SK-N-SH (cell line): ENCODE measurements at regions not wholly inside any gene's neighbourhood (a gene's known extent, or its start where the extent isn't known, plus 50 kb on each side); places are given as distances from the start of the nearest gene placed in this dataset.

Source experiments
- CTCF ChIA-PET: fragments of 300-600, 350-600 bp; formaldehyde crosslinking; extraction: SDS; loops from one replicate; lab custom pipeline; 2021; lab: Yijun Ruan, JAX
- POLR2A ChIA-PET: fragments of 350-600 bp; sonication (Branson Sonifier 250); formaldehyde crosslinking; extraction: SDS; loops from one replicate; lab custom pipeline; 2020; ENCODE audit warnings: antibody characterized with exemption, inconsistent platforms; lab: Yijun Ruan, JAX
- DNase-seq: peaks from one replicate; pipeline ENCODE4 v3.0.0; 2012
- H2AFZ ChIP-seq: fragments of 200-600 bp; sonication (generic); 2 replicates; pipeline ENCODE4 v1.8.1; 2016; ENCODE audit warnings: antibody characterized with exemption, mild to moderate bottlenecking, low read depth
- H3F3A ChIP-seq: fragments of 200-600 bp; sonication (generic); replicated peaks from 2 replicates; pipeline ENCODE3; 2016; ENCODE audit warnings: antibody characterized with exemption, mild to moderate bottlenecking; ENCODE audit not compliant: insufficient read depth
- H3K27ac ChIP-seq, 2 experiments: fragments of 200-500 bp in 1 of 2; fragments of 200-600 bp in 1 of 2; sonication (Bioruptor generic) in 1 of 2; sonication (generic), shearing (Covaris generic) in 1 of 2; 2 replicates each; pipeline versions ENCODE4 v1.5.1 to v1.6.1; 2014 to 2016; ENCODE audit warnings: low read depth in 2 of 2, inconsistent platforms in 1 of 2, low read length in 1 of 2, mild to moderate bottlenecking in 1 of 2, mixed read lengths in 1 of 2
- H3K27me3 ChIP-seq: fragments of 200-600 bp; sonication (generic), shearing (Covaris generic); 2 replicates; pipeline ENCODE4 v1.6.1; 2016; ENCODE audit warnings: mixed run types; ENCODE audit not compliant: insufficient read depth
- H3K36me3 ChIP-seq, 2 experiments: fragments of 200-500 bp in 1 of 2; fragments of 200-600 bp in 1 of 2; sonication (Bioruptor generic) in 1 of 2; sonication (generic) in 1 of 2; replicated peaks in 1 of 2; 2 replicates each; pipeline versions ENCODE3 to v1.5.1; 2014 to 2016; ENCODE audit warnings: low read length in 1 of 2, mild to moderate bottlenecking in 1 of 2; ENCODE audit not compliant: insufficient read depth in 2 of 2, control insufficient read depth in 1 of 2
- H3K4me1 ChIP-seq, 2 experiments: fragments of 200-500 bp in 1 of 2; fragments of 200-600 bp in 1 of 2; sonication (Bioruptor generic) in 1 of 2; sonication (generic), shearing (Covaris generic) in 1 of 2; 2 replicates each; pipeline versions ENCODE4 v1.5.1 to v1.6.1; 2014 to 2016; ENCODE audit warnings: low read depth in 1 of 2, low read length in 1 of 2, mixed run types in 1 of 2; ENCODE audit not compliant: insufficient read depth in 2 of 2, control insufficient read depth in 1 of 2
- H3K4me2 ChIP-seq: fragments of 200-600 bp; sonication (generic), shearing (Covaris generic); 2 replicates; pipeline ENCODE4 v1.6.1; 2017; ENCODE audit warnings: mixed run types
- H3K4me3 ChIP-seq, 2 experiments: fragments of 200-500 bp in 1 of 2; fragments of 200-600 bp in 1 of 2; sonication (Bioruptor generic) in 1 of 2; sonication (generic), shearing (Covaris generic) in 1 of 2; 2 replicates each; pipeline versions ENCODE4 v1.5.1 to v1.8.1; 2014 to 2016; ENCODE audit warnings: low read depth in 2 of 2, inconsistent platforms in 1 of 2, low read length in 1 of 2, mild to moderate bottlenecking in 1 of 2, mixed read lengths in 1 of 2, moderate library complexity in 1 of 2
- H3K79me2 ChIP-seq: fragments of 200-600 bp; sonication (generic); 2 replicates; pipeline ENCODE4 v1.8.1; 2017; ENCODE audit warnings: mild to moderate bottlenecking; ENCODE audit not compliant: insufficient read depth
- H3K9ac ChIP-seq: fragments of 200-600 bp; sonication (generic); 2 replicates; pipeline ENCODE4 v1.6.1; 2017; ENCODE audit warnings: mixed run types
- H3K9me2 ChIP-seq: fragments of 200-600 bp; sonication (generic); 2 replicates; pipeline ENCODE4 v1.6.1; 2017; ENCODE audit warnings: mixed run types
- H3K9me3 ChIP-seq: fragments of 200-600 bp; sonication (generic); 2 replicates; pipeline ENCODE4 v1.6.1; 2017; ENCODE audit warnings: mixed run types, mild to moderate bottlenecking, moderate library complexity
- H4K20me1 ChIP-seq: fragments of 200-600 bp; sonication (generic); 2 replicates; pipeline ENCODE4 v1.6.1; 2017; ENCODE audit warnings: mild to moderate bottlenecking, mixed run types; ENCODE audit not compliant: insufficient read depth
- FOXM1 ChIP-seq: IDR thresholded peaks from 2 replicates; pipeline ENCODE4 v1.4.0; 2012; ENCODE audit warnings: low read depth, mild to moderate bottlenecking
- MXI1 ChIP-seq: IDR thresholded peaks from 2 replicates; pipeline ENCODE4 v1.6.1; 2012; ENCODE audit warnings: mild to moderate bottlenecking, low read depth, low read length, improper control_type of control experiment
- RCOR1 ChIP-seq: fragments of 150-350 bp; IDR thresholded peaks from 2 replicates; pipeline ENCODE4 v1.6.1; 2017; ENCODE audit warnings: antibody characterized with exemption, low read length
- SMC3 ChIP-seq: IDR thresholded peaks from 2 replicates; pipeline ENCODE4 v1.6.1; 2012; ENCODE audit warnings: low read depth, low read length, improper control_type of control experiment
- TCF12 ChIP-seq: IDR thresholded peaks from 2 replicates; pipeline ENCODE4 v1.4.0; 2012
- WGBS: methylation state at CpG from one replicate; pipeline ENCODE4 v1.1.6; 2017; ENCODE audit warnings: low lambda C conversion rate; 5-methylcytosine and 5-hydroxymethylcytosine counted together
- TF ChIP-seq, protein P1 (sequence below): fragments of 150-350 bp; IDR thresholded peaks from 2 replicates; pipeline ENCODE4 v1.6.1; 2016; ENCODE audit warnings: mild to moderate bottlenecking, low read depth, low read length
- TF ChIP-seq, protein P2 (sequence below): IDR thresholded peaks from 2 replicates; pipeline ENCODE4 v1.6.1; 2012; ENCODE audit warnings: mild to moderate bottlenecking, low read depth, low read length, moderate library complexity
- TF ChIP-seq, protein P3 (sequence below): IDR thresholded peaks from 2 replicates; pipeline ENCODE4 v1.4.0; 2012; ENCODE audit warnings: low read depth, borderline replicate concordance

DNA sequence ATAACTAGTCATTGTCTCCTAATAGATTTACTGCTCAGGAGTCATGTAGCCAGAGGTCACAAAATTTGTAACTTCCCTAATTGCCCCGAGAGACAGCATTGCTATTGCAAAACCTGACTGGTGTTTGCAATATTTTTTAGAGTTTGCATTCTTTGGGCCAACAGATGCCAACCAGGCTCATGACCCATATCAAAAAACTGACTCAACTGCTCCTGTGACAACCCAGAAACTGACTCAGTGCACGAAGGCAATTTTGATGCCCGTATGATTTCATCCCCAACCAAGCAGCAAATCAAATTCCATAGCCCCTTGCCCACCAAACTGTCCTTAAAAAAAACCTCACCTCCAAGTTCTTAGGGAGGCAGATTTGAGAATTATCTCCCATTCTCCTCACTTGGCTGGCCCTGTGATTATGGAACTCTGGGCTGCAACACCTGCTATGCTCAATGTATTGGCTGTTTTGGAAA, 951.3 kb downstream of the TSN start:
- DNase-seq: no peak
- Histone ChIP-seq H3K4me3 (no peak overlapping the region), H3K36me3 (no peaks in the 10 kb centered on the region), H3K9ac (no peak overlapping the region), H3K27ac (no peak overlapping the region), H4K20me1 (no peaks in the 10 kb centered on the region), H3K4me2 (no peak overlapping the region), H3K9me2 (no peaks in the 10 kb centered on the region), H3K9me3 (no peaks in the 10 kb centered on the region), H3K4me1 (no peaks in the 10 kb centered on the region), H3K27me3 (no peaks in the 10 kb centered on the region), H3K79me2 (no peaks in the 10 kb centered on the region), H3F3A (no peaks in the 10 kb centered on the region), H2AFZ (no peak overlapping the region)
- CTCF ChIA-PET: no interaction called here
- POLR2A ChIA-PET: no interaction called here
- WGBS: 14% methylated on average over 3 of the region's 3 CpGs
- TF ChIP-seq FOXM1: no peak
- no peak for TF ChIP-seq RCOR1

DNA sequence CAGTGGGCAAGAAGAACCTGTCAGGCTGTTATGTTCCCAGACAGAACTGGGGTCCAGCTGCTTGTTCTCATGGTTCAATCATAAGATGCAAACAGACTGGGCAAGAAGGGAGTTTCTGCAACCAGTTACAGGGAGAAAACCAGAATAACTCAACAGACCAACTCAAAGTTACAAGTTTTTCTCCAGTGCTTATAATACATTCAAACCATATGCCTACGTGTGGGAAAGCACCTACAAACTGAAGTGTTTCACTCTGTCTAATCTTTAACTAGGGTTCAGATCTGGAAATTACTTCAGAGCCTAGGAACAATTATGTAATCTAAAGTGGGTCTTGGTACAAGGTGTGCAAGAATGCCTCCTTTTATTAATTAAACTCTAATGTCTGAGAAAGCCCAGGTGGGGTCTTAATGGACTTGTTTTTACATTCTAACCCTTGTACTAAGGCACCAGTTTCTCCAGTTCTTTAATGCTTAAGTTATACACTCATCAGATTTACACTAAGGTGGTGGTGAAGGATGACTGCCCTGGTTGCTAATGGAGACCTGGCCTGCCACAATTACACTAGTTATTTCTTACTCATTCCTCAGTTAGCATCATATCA, 951.9 kb downstream of the TSN start:
- Histone ChIP-seq H2AFZ (no peak overlapping the region), H3K9me3 (no peaks in the 10 kb centered on the region), H4K20me1 (no peaks in the 10 kb centered on the region), H3F3A (no peaks in the 10 kb centered on the region), H3K9me2 (no peaks in the 10 kb centered on the region), H3K9ac (no peak overlapping the region), H3K79me2 (no peaks in the 10 kb centered on the region), H3K4me3 (no peak overlapping the region), H3K27me3 (no peaks in the 10 kb centered on the region), H3K36me3 (no peaks in the 10 kb centered on the region), H3K4me1 (no peaks in the 10 kb centered on the region), H3K27ac (no peak overlapping the region), H3K4me2 (no peak overlapping the region)
- ChIA-PET POLR2A (no interaction called here), CTCF (no interaction called here)
- DNase-seq: no peak
- no peak for TF ChIP-seq TCF12
- TF ChIP-seq, protein P1, sequence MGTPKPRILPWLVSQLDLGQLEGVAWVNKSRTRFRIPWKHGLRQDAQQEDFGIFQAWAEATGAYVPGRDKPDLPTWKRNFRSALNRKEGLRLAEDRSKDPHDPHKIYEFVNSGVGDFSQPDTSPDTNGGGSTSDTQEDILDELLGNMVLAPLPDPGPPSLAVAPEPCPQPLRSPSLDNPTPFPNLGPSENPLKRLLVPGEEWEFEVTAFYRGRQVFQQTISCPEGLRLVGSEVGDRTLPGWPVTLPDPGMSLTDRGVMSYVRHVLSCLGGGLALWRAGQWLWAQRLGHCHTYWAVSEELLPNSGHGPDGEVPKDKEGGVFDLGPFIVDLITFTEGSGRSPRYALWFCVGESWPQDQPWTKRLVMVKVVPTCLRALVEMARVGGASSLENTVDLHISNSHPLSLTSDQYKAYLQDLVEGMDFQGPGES: no peak
- no peak for TF ChIP-seq RCOR1
- no peak for TF ChIP-seq MXI1
- TF ChIP-seq, protein P2, sequence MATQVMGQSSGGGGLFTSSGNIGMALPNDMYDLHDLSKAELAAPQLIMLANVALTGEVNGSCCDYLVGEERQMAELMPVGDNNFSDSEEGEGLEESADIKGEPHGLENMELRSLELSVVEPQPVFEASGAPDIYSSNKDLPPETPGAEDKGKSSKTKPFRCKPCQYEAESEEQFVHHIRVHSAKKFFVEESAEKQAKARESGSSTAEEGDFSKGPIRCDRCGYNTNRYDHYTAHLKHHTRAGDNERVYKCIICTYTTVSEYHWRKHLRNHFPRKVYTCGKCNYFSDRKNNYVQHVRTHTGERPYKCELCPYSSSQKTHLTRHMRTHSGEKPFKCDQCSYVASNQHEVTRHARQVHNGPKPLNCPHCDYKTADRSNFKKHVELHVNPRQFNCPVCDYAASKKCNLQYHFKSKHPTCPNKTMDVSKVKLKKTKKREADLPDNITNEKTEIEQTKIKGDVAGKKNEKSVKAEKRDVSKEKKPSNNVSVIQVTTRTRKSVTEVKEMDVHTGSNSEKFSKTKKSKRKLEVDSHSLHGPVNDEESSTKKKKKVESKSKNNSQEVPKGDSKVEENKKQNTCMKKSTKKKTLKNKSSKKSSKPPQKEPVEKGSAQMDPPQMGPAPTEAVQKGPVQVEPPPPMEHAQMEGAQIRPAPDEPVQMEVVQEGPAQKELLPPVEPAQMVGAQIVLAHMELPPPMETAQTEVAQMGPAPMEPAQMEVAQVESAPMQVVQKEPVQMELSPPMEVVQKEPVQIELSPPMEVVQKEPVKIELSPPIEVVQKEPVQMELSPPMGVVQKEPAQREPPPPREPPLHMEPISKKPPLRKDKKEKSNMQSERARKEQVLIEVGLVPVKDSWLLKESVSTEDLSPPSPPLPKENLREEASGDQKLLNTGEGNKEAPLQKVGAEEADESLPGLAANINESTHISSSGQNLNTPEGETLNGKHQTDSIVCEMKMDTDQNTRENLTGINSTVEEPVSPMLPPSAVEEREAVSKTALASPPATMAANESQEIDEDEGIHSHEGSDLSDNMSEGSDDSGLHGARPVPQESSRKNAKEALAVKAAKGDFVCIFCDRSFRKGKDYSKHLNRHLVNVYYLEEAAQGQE: no peak
- TF ChIP-seq, protein P3, sequence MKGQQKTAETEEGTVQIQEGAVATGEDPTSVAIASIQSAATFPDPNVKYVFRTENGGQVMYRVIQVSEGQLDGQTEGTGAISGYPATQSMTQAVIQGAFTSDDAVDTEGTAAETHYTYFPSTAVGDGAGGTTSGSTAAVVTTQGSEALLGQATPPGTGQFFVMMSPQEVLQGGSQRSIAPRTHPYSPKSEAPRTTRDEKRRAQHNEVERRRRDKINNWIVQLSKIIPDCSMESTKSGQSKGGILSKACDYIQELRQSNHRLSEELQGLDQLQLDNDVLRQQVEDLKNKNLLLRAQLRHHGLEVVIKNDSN: no peak
- no peak for TF ChIP-seq SMC3
- WGBS: 18% methylated on average over 1 of the region's 1 CpG
